T-helper 1 cell (primary cell): ENCODE measurements at regions not wholly inside any gene's neighbourhood (a gene's known extent, or its start where the extent isn't known, plus 50 kb on each side); places are given as distances from the start of the nearest gene placed in this dataset.
"Not testable (repeated sequence)": the region's sequence is repeated elsewhere in the genome, so short reads cannot be mapped to it uniquely, and the experiment has no call there.

Experiments used
- DNase-seq, 5 donors: peaks; one replicate each; pipeline ENCODE4 v3.0.0-alpha.2; 2012 to 2020

GRCh38 chrX:43405191-43405590 is 250.9 kb upstream of the MAOA start:
- no peak for DNase-seq

- no peak for DNase-seq
These were observed 232.2 kb upstream of the MAOA start for GRCh38 chrX:43423876-43424275.

- DNase-seq: no peak
These were observed 219.6 kb upstream of the MAOA start for GRCh38 chrX:43436517-43436916.

- no peak for DNase-seq
These were observed 209.3 kb upstream of the MAOA start for GRCh38 chrX:43446752-43447151.

- DNase-seq: no peak
These were observed 207.4 kb upstream of the MAOA start for GRCh38 chrX:43448688-43449087.

GRCh38 chrX:43450355-43450754 is 205.7 kb upstream of the MAOA start:
- DNase-seq: no peak

- not testable (repeated sequence) for DNase-seq
These were observed 204.0 kb upstream of the MAOA start for GRCh38 chrX:43451976-43452686.

GRCh38 chrX:43456063-43456462 is 200.0 kb upstream of the MAOA start:
- DNase-seq: no peak

GRCh38 chrX:43456906-43457305 is 199.2 kb upstream of the MAOA start:
- no peak for DNase-seq

GRCh38 chrX:43467608-43468234 is 188.4 kb upstream of the MAOA start:
- DNase-seq: no peak

GRCh38 chrX:43469391-43470054 is 186.6 kb upstream of the MAOA start:
- DNase-seq: peak in 1 of 5 donors; percentile 5

GRCh38 chrX:43474321-43474720 is 181.8 kb upstream of the MAOA start:
- no peak for DNase-seq

- DNase-seq: no peak
These were observed 177.0 kb upstream of the MAOA start for GRCh38 chrX:43479070-43479469.

- no peak for DNase-seq
These were observed 176.2 kb upstream of the MAOA start for GRCh38 chrX:43479850-43480249.

- DNase-seq: no peak
These were observed 174.5 kb upstream of the MAOA start for GRCh38 chrX:43481576-43481975.

- DNase-seq: no peak
These were observed 162.3 kb upstream of the MAOA start for GRCh38 chrX:43493756-43494155.

- no peak for DNase-seq
These were observed 155.9 kb upstream of the MAOA start for GRCh38 chrX:43500246-43500645.

- DNase-seq: no peak
These were observed 155.0 kb upstream of the MAOA start for GRCh38 chrX:43500996-43501694.

GRCh38 chrX:43504394-43504793 is 151.7 kb upstream of the MAOA start:
- no peak for DNase-seq

GRCh38 chrX:43505769-43506168 is 150.3 kb upstream of the MAOA start:
- DNase-seq: no peak

GRCh38 chrX:43508694-43509093 is 147.4 kb upstream of the MAOA start:
- DNase-seq: no peak

- no peak for DNase-seq
These were observed 145.9 kb upstream of the MAOA start for GRCh38 chrX:43510209-43510608.

GRCh38 chrX:43513085-43513484 is 143.0 kb upstream of the MAOA start:
- no peak for DNase-seq

- DNase-seq: no peak
These were observed 141.3 kb upstream of the MAOA start for GRCh38 chrX:43514820-43515219.
